ENCODE measurements at regions not wholly inside any gene's neighbourhood (a gene's known extent, or its start where the extent isn't known, plus 50 kb on each side); places are given as distances from the start of the nearest gene placed in this dataset.

- intact Hi-C loops (cut with micrococcal nuclease) = no loop called here
- Mint-ChIP-seq H3K4me1 (peaks cover 9% of the 10 kb centered on the region), H3K36me3 (no peaks in the 10 kb centered on the region), H3K9me3 (peaks cover 0 to 6% (median 0%) of the 10 kb centered on the region in 7 donors), H3K27ac (no peak overlapping the region), H3K27me3 (ENCODE audit: low read depth in 3 of 3) (peaks cover 2 to 8% (median 3%) of the 10 kb centered on the region in 3 donors), H3K4me3 (no peak overlapping the region)
- peaks cover 6 to 8% of the 10 kb centered on the region in 2 donors for H3K4me1 ChIP-seq (ENCODE audit: control insufficient read depth in 1 of 2, insufficient read depth in 2 of 2, low read length in 2 of 2)
- H3K27ac ChIP-seq (ENCODE audit: low read depth in 1 of 2, low read length in 2 of 2) = no peak overlapping the region
- DNase-seq = no peak
- no peak overlapping the region for H3K4me2 ChIP-seq (replicated peaks; ENCODE audit: extremely low read depth, low read length, poor library complexity, severe bottlenecking)
- no peak for TF ChIP-seq CTCF (IDR thresholded peaks at IDR 0.05)
- no peaks in the 10 kb centered on the region for H3K9me3 ChIP-seq (replicated peaks in 1 of 2; ENCODE audit: control insufficient read depth in 1 of 2, insufficient read depth in 1 of 2, low read length in 2 of 2)
- H4K20me1 ChIP-seq (ENCODE audit: insufficient read depth, low read length) = no peaks in the 10 kb centered on the region
- H3K9ac ChIP-seq (ENCODE audit: insufficient read depth, low read length, poor library complexity, severe bottlenecking) = no peak overlapping the region
- H2AFZ ChIP-seq (ENCODE audit: insufficient read depth, low read depth, low read length, poor library complexity, severe bottlenecking) = no peak overlapping the region
- H3K4me3 ChIP-seq (replicated peaks in 1 of 3; ENCODE audit: low read depth in 2 of 3, low read length in 3 of 3) = no peak overlapping the region
- H3K79me2 ChIP-seq (ENCODE audit: insufficient read depth, low read length) = no peaks in the 10 kb centered on the region
- no peaks in the 10 kb centered on the region for H3K36me3 ChIP-seq (replicated peaks in 1 of 2; ENCODE audit: control insufficient read depth in 1 of 2, insufficient read depth in 2 of 2, low read length in 2 of 2)
- H3K27me3 ChIP-seq (ENCODE audit: control insufficient read depth in 2 of 2, insufficient read depth in 2 of 2, low read length in 2 of 2) = no peaks in the 10 kb centered on the region
- 100% methylated on average over 1 of the region's 3 CpGs for WGBS (ENCODE audit: insufficient coverage)
Observed at GRCh38 chr5:37893434-37894134, 53.7 kb upstream of the GDNF start.

GRCh38 chr5:37892586-37892985 is 52.7 kb upstream of the GDNF start:
- Mint-ChIP-seq H3K4me1 (peaks cover 9% of the 10 kb centered on the region), H3K9me3 (peaks cover 0 to 6% (median 0%) of the 10 kb centered on the region in 7 donors), H3K27ac (no peak overlapping the region), H3K36me3 (no peaks in the 10 kb centered on the region), H3K4me3 (no peak overlapping the region), H3K27me3 (ENCODE audit: low read depth in 3 of 3) (peaks cover 2 to 8% (median 5%) of the 10 kb centered on the region in 3 donors)
- H3K4me2 ChIP-seq (replicated peaks; ENCODE audit: extremely low read depth, low read length, poor library complexity, severe bottlenecking) = no peak overlapping the region
- H3K79me2 ChIP-seq (ENCODE audit: insufficient read depth, low read length) = no peaks in the 10 kb centered on the region
- H3K9ac ChIP-seq (ENCODE audit: insufficient read depth, low read length, poor library complexity, severe bottlenecking) = no peak overlapping the region
- no peaks in the 10 kb centered on the region for H3K36me3 ChIP-seq (replicated peaks in 1 of 2; ENCODE audit: control insufficient read depth in 1 of 2, insufficient read depth in 2 of 2, low read length in 2 of 2)
- H3K27me3 ChIP-seq (ENCODE audit: control insufficient read depth in 2 of 2, insufficient read depth in 2 of 2, low read length in 2 of 2) = no peaks in the 10 kb centered on the region
- H3K4me3 ChIP-seq (replicated peaks in 1 of 3; ENCODE audit: low read depth in 2 of 3, low read length in 3 of 3) = no peak overlapping the region
- no peak overlapping the region for H2AFZ ChIP-seq (ENCODE audit: insufficient read depth, low read depth, low read length, poor library complexity, severe bottlenecking)
- no peaks in the 10 kb centered on the region for H3K9me3 ChIP-seq (replicated peaks in 1 of 2; ENCODE audit: control insufficient read depth in 1 of 2, insufficient read depth in 1 of 2, low read length in 2 of 2)
- no CpG with 5 or more reads among the region's 1 CpG for WGBS (ENCODE audit: insufficient coverage)
- no peaks in the 10 kb centered on the region for H4K20me1 ChIP-seq (ENCODE audit: insufficient read depth, low read length)
- no peak for TF ChIP-seq CTCF (IDR thresholded peaks at IDR 0.05)
- DNase-seq = no peak
- no peak overlapping the region for H3K27ac ChIP-seq (ENCODE audit: low read depth in 1 of 2, low read length in 2 of 2)
- intact Hi-C loops (cut with micrococcal nuclease) = no loop called here
- peaks cover 6 to 8% of the 10 kb centered on the region in 2 donors for H3K4me1 ChIP-seq (ENCODE audit: control insufficient read depth in 1 of 2, insufficient read depth in 2 of 2, low read length in 2 of 2)

All from CD14-positive monocyte (primary cell).